ENCODE measurements at regions not wholly inside any gene's neighbourhood (a gene's known extent, or its start where the extent isn't known, plus 50 kb on each side); places are given as distances from the start of the nearest gene placed in this dataset.

DNA sequence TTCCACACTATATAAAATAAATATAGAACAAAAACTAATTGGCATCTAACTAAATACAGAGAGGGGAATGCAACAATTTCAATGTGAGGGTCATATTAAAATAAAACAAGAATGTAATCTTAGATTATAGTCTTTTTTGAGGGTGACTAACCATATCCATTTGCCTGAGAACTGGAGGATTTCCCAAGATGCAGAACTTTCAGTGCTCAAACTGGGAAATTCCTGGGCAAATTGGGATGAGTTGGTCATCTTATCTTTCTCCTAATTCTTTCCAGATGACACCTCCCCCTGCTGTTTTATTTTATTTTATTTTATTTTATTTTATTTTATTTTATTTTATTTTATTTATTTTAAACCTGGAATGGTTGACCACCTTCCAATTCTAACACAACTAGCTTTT lies 846.2 kb downstream of the SLC4A3 start:
- no peak for TF ChIP-seq EZH2 (IDR thresholded peaks at IDR 0.05; ENCODE audit: borderline replicate concordance, low read length)
- TF ChIP-seq, protein P1, sequence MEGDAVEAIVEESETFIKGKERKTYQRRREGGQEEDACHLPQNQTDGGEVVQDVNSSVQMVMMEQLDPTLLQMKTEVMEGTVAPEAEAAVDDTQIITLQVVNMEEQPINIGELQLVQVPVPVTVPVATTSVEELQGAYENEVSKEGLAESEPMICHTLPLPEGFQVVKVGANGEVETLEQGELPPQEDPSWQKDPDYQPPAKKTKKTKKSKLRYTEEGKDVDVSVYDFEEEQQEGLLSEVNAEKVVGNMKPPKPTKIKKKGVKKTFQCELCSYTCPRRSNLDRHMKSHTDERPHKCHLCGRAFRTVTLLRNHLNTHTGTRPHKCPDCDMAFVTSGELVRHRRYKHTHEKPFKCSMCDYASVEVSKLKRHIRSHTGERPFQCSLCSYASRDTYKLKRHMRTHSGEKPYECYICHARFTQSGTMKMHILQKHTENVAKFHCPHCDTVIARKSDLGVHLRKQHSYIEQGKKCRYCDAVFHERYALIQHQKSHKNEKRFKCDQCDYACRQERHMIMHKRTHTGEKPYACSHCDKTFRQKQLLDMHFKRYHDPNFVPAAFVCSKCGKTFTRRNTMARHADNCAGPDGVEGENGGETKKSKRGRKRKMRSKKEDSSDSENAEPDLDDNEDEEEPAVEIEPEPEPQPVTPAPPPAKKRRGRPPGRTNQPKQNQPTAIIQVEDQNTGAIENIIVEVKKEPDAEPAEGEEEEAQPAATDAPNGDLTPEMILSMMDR (IDR thresholded peaks at IDR 0.05; ENCODE audit: low read length) = no peak

All from OCI-LY1 (cell line).